SK-N-SH (cell line): ENCODE measurements at regions not wholly inside any gene's neighbourhood (a gene's known extent, or its start where the extent isn't known, plus 50 kb on each side); places are given as distances from the start of the nearest gene placed in this dataset.

Experiments
- CTCF ChIA-PET: fragments of 300-600, 350-600 bp; formaldehyde crosslinking; extraction: SDS; loops from one replicate; lab custom pipeline; 2021; lab: Yijun Ruan, JAX
- POLR2A ChIA-PET: fragments of 350-600 bp; sonication (Branson Sonifier 250); formaldehyde crosslinking; extraction: SDS; loops from one replicate; lab custom pipeline; 2020; ENCODE audit warnings: antibody characterized with exemption, inconsistent platforms; lab: Yijun Ruan, JAX
- DNase-seq: peaks from one replicate; pipeline ENCODE4 v3.0.0; 2012
- H2AFZ ChIP-seq: fragments of 200-600 bp; sonication (generic); 2 replicates; pipeline ENCODE4 v1.8.1; 2016; ENCODE audit warnings: antibody characterized with exemption, mild to moderate bottlenecking, low read depth
- H3F3A ChIP-seq: fragments of 200-600 bp; sonication (generic); replicated peaks from 2 replicates; pipeline ENCODE3; 2016; ENCODE audit warnings: antibody characterized with exemption, mild to moderate bottlenecking; ENCODE audit not compliant: insufficient read depth
- H3K27ac ChIP-seq, 2 experiments: fragments of 200-500 bp in 1 of 2; fragments of 200-600 bp in 1 of 2; sonication (Bioruptor generic) in 1 of 2; sonication (generic), shearing (Covaris generic) in 1 of 2; 2 replicates each; pipeline versions ENCODE4 v1.5.1 to v1.6.1; 2014 to 2016; ENCODE audit warnings: low read depth in 2 of 2, inconsistent platforms in 1 of 2, low read length in 1 of 2, mild to moderate bottlenecking in 1 of 2, mixed read lengths in 1 of 2
- H3K27me3 ChIP-seq: fragments of 200-600 bp; sonication (generic), shearing (Covaris generic); 2 replicates; pipeline ENCODE4 v1.6.1; 2016; ENCODE audit warnings: mixed run types; ENCODE audit not compliant: insufficient read depth
- H3K36me3 ChIP-seq, 2 experiments: fragments of 200-500 bp in 1 of 2; fragments of 200-600 bp in 1 of 2; sonication (Bioruptor generic) in 1 of 2; sonication (generic) in 1 of 2; replicated peaks in 1 of 2; 2 replicates each; pipeline versions ENCODE3 to v1.5.1; 2014 to 2016; ENCODE audit warnings: low read length in 1 of 2, mild to moderate bottlenecking in 1 of 2; ENCODE audit not compliant: insufficient read depth in 2 of 2, control insufficient read depth in 1 of 2
- H3K4me1 ChIP-seq, 2 experiments: fragments of 200-500 bp in 1 of 2; fragments of 200-600 bp in 1 of 2; sonication (Bioruptor generic) in 1 of 2; sonication (generic), shearing (Covaris generic) in 1 of 2; 2 replicates each; pipeline versions ENCODE4 v1.5.1 to v1.6.1; 2014 to 2016; ENCODE audit warnings: low read depth in 1 of 2, low read length in 1 of 2, mixed run types in 1 of 2; ENCODE audit not compliant: insufficient read depth in 2 of 2, control insufficient read depth in 1 of 2
- H3K4me2 ChIP-seq: fragments of 200-600 bp; sonication (generic), shearing (Covaris generic); 2 replicates; pipeline ENCODE4 v1.6.1; 2017; ENCODE audit warnings: mixed run types
- H3K4me3 ChIP-seq, 2 experiments: fragments of 200-500 bp in 1 of 2; fragments of 200-600 bp in 1 of 2; sonication (Bioruptor generic) in 1 of 2; sonication (generic), shearing (Covaris generic) in 1 of 2; 2 replicates each; pipeline versions ENCODE4 v1.5.1 to v1.8.1; 2014 to 2016; ENCODE audit warnings: low read depth in 2 of 2, inconsistent platforms in 1 of 2, low read length in 1 of 2, mild to moderate bottlenecking in 1 of 2, mixed read lengths in 1 of 2, moderate library complexity in 1 of 2
- H3K79me2 ChIP-seq: fragments of 200-600 bp; sonication (generic); 2 replicates; pipeline ENCODE4 v1.8.1; 2017; ENCODE audit warnings: mild to moderate bottlenecking; ENCODE audit not compliant: insufficient read depth
- H3K9ac ChIP-seq: fragments of 200-600 bp; sonication (generic); 2 replicates; pipeline ENCODE4 v1.6.1; 2017; ENCODE audit warnings: mixed run types
- H3K9me2 ChIP-seq: fragments of 200-600 bp; sonication (generic); 2 replicates; pipeline ENCODE4 v1.6.1; 2017; ENCODE audit warnings: mixed run types
- H3K9me3 ChIP-seq: fragments of 200-600 bp; sonication (generic); 2 replicates; pipeline ENCODE4 v1.6.1; 2017; ENCODE audit warnings: mixed run types, mild to moderate bottlenecking, moderate library complexity
- H4K20me1 ChIP-seq: fragments of 200-600 bp; sonication (generic); 2 replicates; pipeline ENCODE4 v1.6.1; 2017; ENCODE audit warnings: mild to moderate bottlenecking, mixed run types; ENCODE audit not compliant: insufficient read depth
- CHD2 ChIP-seq: fragments of 150-350 bp; IDR thresholded peaks from 2 replicates; pipeline ENCODE4 v1.6.1; 2018; ENCODE audit warnings: low read length; ENCODE audit not compliant: partially characterized antibody
- EZH2phosphoT487 ChIP-seq: fragments of 200-600 bp; sonication (generic); IDR thresholded peaks from 2 replicates; pipeline ENCODE4 v1.6.1; 2017; ENCODE audit warnings: low read depth, mixed run types, mild to moderate bottlenecking, antibody characterized with exemption, moderate library complexity, borderline replicate concordance
- FOSL2 ChIP-seq: IDR thresholded peaks from 2 replicates; pipeline ENCODE4 v1.4.0; 2012; ENCODE audit warnings: low read depth, mild to moderate bottlenecking, moderate library complexity, borderline replicate concordance
- FOXJ3 ChIP-seq: sonication (generic); formaldehyde crosslinking; IDR thresholded peaks from 2 replicates; pipeline ENCODE4 v1.5.1; 2020; ENCODE audit warnings: mild to moderate bottlenecking, missing genetic modification reagents
- FOXM1 ChIP-seq: IDR thresholded peaks from 2 replicates; pipeline ENCODE4 v1.4.0; 2012; ENCODE audit warnings: low read depth, mild to moderate bottlenecking
- GATA2 ChIP-seq: sonication (generic); formaldehyde crosslinking; IDR thresholded peaks from 2 replicates; pipeline ENCODE4 v1.5.0; 2020; ENCODE audit warnings: mild to moderate bottlenecking, missing genetic modification reagents
- JUND ChIP-seq: IDR thresholded peaks from 2 replicates; pipeline ENCODE4 v1.4.0; 2012
- NRF1 ChIP-seq: IDR thresholded peaks from 2 replicates; pipeline ENCODE4 v1.6.1; 2012; ENCODE audit warnings: low read depth, mild to moderate bottlenecking, low read length
- POLR2AphosphoS5 ChIP-seq: IDR thresholded peaks from 2 replicates; pipeline ENCODE4 v1.6.1; 2012; ENCODE audit warnings: low read depth, low read length
- RFX5 ChIP-seq: IDR thresholded peaks from 2 replicates; pipeline ENCODE4 v1.6.1; 2012; ENCODE audit warnings: mild to moderate bottlenecking, improper control_type of control experiment, low read length
- RXRA ChIP-seq: IDR thresholded peaks from 2 replicates; pipeline ENCODE4 v1.4.0; 2012; ENCODE audit warnings: low read depth, mild to moderate bottlenecking, borderline replicate concordance
- SIN3A ChIP-seq: IDR thresholded peaks from 2 replicates; pipeline ENCODE4 v1.6.1; 2012; ENCODE audit warnings: low read depth, mild to moderate bottlenecking, low read length, moderate library complexity, borderline replicate concordance
- SMC3 ChIP-seq: IDR thresholded peaks from 2 replicates; pipeline ENCODE4 v1.6.1; 2012; ENCODE audit warnings: low read depth, low read length, improper control_type of control experiment
- TAF1 ChIP-seq: IDR thresholded peaks from 2 replicates; pipeline ENCODE4 v1.6.1; 2012; ENCODE audit warnings: low read depth, mild to moderate bottlenecking, low read length, moderate library complexity, borderline replicate concordance
- TCF12 ChIP-seq: IDR thresholded peaks from 2 replicates; pipeline ENCODE4 v1.4.0; 2012
- TEAD4 ChIP-seq: IDR thresholded peaks from 2 replicates; pipeline ENCODE4 v1.4.0; 2012; ENCODE audit warnings: mild to moderate bottlenecking, borderline replicate concordance; ENCODE audit not compliant: insufficient read depth
- YY1 ChIP-seq: IDR thresholded peaks from 2 replicates; pipeline ENCODE4 v1.4.0; 2012; ENCODE audit warnings: low read depth, mild to moderate bottlenecking
- WGBS: methylation state at CpG from one replicate; pipeline ENCODE4 v1.1.6; 2017; ENCODE audit warnings: low lambda C conversion rate; 5-methylcytosine and 5-hydroxymethylcytosine counted together
- TF ChIP-seq, protein P1 (sequence below): IDR thresholded peaks from 2 replicates; pipeline ENCODE4; 2012
- TF ChIP-seq, protein P2 (sequence below): IDR thresholded peaks from 2 replicates; pipeline ENCODE4 v1.4.0; 2012; ENCODE audit warnings: low read depth, borderline replicate concordance
- TF ChIP-seq, protein P3 (sequence below): IDR thresholded peaks from 2 replicates; pipeline ENCODE4 v1.4.0; 2012; ENCODE audit warnings: low read depth, borderline replicate concordance

DNA sequence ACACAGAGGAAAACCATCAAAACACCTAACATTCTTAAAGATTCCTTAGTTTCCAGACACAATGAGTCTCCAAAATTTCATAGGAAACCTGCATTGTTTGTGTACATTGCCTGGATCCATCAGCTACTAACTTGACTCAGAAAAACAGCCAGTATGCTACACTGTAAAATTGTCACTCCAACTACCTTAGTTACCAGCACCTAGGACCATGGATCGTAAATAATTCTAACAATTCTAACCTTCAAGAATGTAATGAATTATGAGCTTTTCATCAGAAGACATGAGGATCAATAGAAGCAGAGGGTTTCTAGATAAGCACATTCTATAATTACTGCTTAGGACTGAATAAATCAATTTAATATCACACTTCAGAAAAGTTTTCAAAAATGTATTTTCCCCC, 851.5 kb downstream of the SORCS1 start (continued):
- TF ChIP-seq FOXJ3 (CRISPR knock-in tag) = no peak
- TF ChIP-seq SMC3 = no peak
- TF ChIP-seq EZH2phosphoT487 = no peak

DNA sequence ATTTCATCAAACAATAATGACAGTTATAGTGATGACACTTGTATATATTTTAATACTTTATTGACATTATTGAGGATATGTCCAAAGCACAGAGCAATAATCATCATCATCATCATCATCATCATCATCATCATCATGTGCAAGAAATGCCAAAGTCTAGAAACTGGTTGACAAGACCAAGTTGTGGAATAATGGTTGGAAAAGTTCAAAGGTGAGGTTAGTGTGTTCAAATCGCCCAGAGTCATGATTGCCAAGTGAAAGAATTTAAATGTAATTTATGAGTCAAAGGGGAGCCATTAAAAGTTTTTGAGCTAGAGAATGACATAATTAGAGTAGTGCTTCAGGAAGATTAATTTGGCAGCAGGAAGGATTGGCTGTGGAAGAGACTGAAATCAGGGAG, 852.4 kb downstream of the SORCS1 start:
- ChIA-PET POLR2A (no interaction called here), CTCF (no interaction called here)
- no peaks in the 10 kb centered on the region for H3F3A ChIP-seq
- TF ChIP-seq GATA2 (no peak), FOXJ3 (CRISPR knock-in tag) (no peak), SIN3A (no peak), SMC3 (no peak), TEAD4 (no peak), CHD2 (no peak), FOXM1 (no peak), FOSL2 (no peak)
- no peaks in the 10 kb centered on the region for H3K27me3 ChIP-seq
- no peaks in the 10 kb centered on the region for H3K9me2 ChIP-seq
- DNase-seq = no peak
- no peaks in the 10 kb centered on the region for H4K20me1 ChIP-seq
- no peak overlapping the region for H3K4me2 ChIP-seq
- no peak overlapping the region for H3K9ac ChIP-seq
- no peaks in the 10 kb centered on the region for H3K4me1 ChIP-seq
- no peaks in the 10 kb centered on the region for H3K9me3 ChIP-seq
- WGBS = 9% methylated on average over 1 of the region's 1 CpG
- H3K79me2 ChIP-seq = no peaks in the 10 kb centered on the region
- no peak overlapping the region for H3K27ac ChIP-seq
- no peak overlapping the region for H3K4me3 ChIP-seq
- no peaks in the 10 kb centered on the region for H3K36me3 ChIP-seq
- H2AFZ ChIP-seq = no peak overlapping the region

DNA sequence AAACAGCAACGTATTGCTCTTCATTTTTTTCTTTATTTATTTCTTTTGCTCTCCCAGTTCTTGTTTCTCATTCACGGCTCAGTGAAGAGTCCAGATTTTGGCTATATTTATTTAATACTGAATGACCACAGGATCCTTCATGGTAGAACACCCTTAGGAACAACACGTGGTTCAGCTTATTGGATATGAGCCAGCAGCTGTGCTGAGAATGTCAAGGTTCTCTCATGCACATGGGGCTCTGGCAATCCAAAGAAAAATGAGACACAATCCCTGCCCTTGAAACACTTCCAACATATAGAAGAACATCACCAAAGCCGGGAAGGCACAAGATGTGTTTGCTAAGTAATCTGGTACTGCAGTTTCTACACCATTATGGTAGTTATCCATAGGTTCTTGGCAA, 852.9 kb downstream of the SORCS1 start:
- Histone ChIP-seq H3K9me2 (no peaks in the 10 kb centered on the region), H3K9ac (no peak overlapping the region), H3F3A (no peaks in the 10 kb centered on the region), H2AFZ (no peak overlapping the region), H3K4me2 (no peak overlapping the region), H3K79me2 (no peaks in the 10 kb centered on the region), H3K4me3 (no peak overlapping the region), H3K27ac (no peak overlapping the region), H3K9me3 (no peaks in the 10 kb centered on the region), H3K36me3 (no peaks in the 10 kb centered on the region), H3K27me3 (no peaks in the 10 kb centered on the region), H3K4me1 (no peaks in the 10 kb centered on the region), H4K20me1 (no peaks in the 10 kb centered on the region)
- ChIA-PET CTCF (no interaction called here), POLR2A (no interaction called here)
- WGBS = 24% methylated on average over 4 of the region's 4 CpGs
- DNase-seq = no peak
- no peak for TF ChIP-seq POLR2AphosphoS5
- TF ChIP-seq, protein P1, sequence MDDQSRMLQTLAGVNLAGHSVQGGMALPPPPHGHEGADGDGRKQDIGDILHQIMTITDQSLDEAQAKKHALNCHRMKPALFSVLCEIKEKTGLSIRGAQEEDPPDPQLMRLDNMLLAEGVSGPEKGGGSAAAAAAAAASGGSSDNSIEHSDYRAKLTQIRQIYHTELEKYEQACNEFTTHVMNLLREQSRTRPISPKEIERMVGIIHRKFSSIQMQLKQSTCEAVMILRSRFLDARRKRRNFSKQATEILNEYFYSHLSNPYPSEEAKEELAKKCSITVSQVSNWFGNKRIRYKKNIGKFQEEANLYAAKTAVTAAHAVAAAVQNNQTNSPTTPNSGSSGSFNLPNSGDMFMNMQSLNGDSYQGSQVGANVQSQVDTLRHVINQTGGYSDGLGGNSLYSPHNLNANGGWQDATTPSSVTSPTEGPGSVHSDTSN = no peak
- no peak for TF ChIP-seq NRF1
- TF ChIP-seq YY1 = no peak
- no peak for TF ChIP-seq TCF12
- TF ChIP-seq, protein P2, sequence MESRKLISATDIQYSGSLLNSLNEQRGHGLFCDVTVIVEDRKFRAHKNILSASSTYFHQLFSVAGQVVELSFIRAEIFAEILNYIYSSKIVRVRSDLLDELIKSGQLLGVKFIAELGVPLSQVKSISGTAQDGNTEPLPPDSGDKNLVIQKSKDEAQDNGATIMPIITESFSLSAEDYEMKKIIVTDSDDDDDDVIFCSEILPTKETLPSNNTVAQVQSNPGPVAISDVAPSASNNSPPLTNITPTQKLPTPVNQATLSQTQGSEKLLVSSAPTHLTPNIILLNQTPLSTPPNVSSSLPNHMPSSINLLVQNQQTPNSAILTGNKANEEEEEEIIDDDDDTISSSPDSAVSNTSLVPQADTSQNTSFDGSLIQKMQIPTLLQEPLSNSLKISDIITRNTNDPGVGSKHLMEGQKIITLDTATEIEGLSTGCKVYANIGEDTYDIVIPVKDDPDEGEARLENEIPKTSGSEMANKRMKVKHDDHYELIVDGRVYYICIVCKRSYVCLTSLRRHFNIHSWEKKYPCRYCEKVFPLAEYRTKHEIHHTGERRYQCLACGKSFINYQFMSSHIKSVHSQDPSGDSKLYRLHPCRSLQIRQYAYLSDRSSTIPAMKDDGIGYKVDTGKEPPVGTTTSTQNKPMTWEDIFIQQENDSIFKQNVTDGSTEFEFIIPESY = no peak
- TF ChIP-seq, protein P3, sequence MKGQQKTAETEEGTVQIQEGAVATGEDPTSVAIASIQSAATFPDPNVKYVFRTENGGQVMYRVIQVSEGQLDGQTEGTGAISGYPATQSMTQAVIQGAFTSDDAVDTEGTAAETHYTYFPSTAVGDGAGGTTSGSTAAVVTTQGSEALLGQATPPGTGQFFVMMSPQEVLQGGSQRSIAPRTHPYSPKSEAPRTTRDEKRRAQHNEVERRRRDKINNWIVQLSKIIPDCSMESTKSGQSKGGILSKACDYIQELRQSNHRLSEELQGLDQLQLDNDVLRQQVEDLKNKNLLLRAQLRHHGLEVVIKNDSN = no peak
- TF ChIP-seq RXRA = no peak
- no peak for TF ChIP-seq TAF1
- TF ChIP-seq RFX5 = no peak
- no peak for TF ChIP-seq JUND
- no peak for TF ChIP-seq CHD2
- TF ChIP-seq FOSL2 = no peak
